Pancreas (tissue), 10 donors: ENCODE measurements at regions not wholly inside any gene's neighbourhood (a gene's known extent, or its start where the extent isn't known, plus 50 kb on each side); places are given as distances from the start of the nearest gene placed in this dataset.

Source experiments
- ATAC-seq, 4 donors: fragments of 200-7000 bp; cut with Tn5 transposase; one replicate each; pipeline versions ENCODE4 v1.8.0 to v1.9.1; 2020; ENCODE audit warnings: mild to moderate bottlenecking in 4 of 4, moderate library complexity in 4 of 4
- DNase-seq, 6 donors: peaks; one replicate each; pipeline ENCODE4 v3.0.0-alpha.2; 2020
- FAIRE-seq: peaks from 2 replicates; lab custom pipeline; 2012; peaks lifted over from hg19 to GRCh38; lab: Jason Lieb, UNC
- H3K27ac ChIP-seq, 4 donors: fragments of 200-600 bp; sonication (generic); 1 replicate in 3 of 4; 2 replicates in 1 of 4; pipeline versions ENCODE4 v1.5.0 to v1.8.0; 2020
- H3K27me3 ChIP-seq, 4 donors: fragments of 200-600 bp; one replicate each; pipeline ENCODE4 v1.8.0; 2021
- H3K36me3 ChIP-seq, 3 donors: fragments of 200-600 bp; sonication (generic) in 1 of 3; one replicate each; pipeline versions ENCODE4 v1.5.0 to v1.8.0; 2020 to 2021
- H3K4me1 ChIP-seq, 3 donors: fragments of 200-600 bp; one replicate each; pipeline ENCODE4 v1.8.0; 2021
- H3K4me3 ChIP-seq, 4 donors: fragments of 200-600 bp; sonication (generic) in 2 of 4; one replicate each; pipeline versions ENCODE4 v1.5.0 to v1.8.0; 2020 to 2021
- H3K9me3 ChIP-seq, 4 donors: fragments of 200-600 bp; one replicate each; pipeline ENCODE4 v1.8.0; 2021
- CTCF ChIP-seq, 4 donors: fragments of 200-600 bp; sonication (generic) in 3 of 4; IDR thresholded peaks; one replicate each; pipeline versions ENCODE4 v1.5.0 to v1.8.0; 2021; ENCODE audit warnings: antibody characterized with exemption in 4 of 4
- WGBS, 2 donors: extraction: QIAGEN DNeasy Blood & Tissue Kit; methylation state at CpG; one replicate each; pipeline ENCODE4 v1.1.7; 2013; 5-methylcytosine and 5-hydroxymethylcytosine counted together
- intact Hi-C, 3 donors: fragments of 100-400 bp; cut with DNase I; formaldehyde crosslinking; loops; one replicate each; pipeline versions ENCODE4 v1.11.1 to v1.14.2; 2022
- donor health status: healthy with polysubstance abuse.
- donor health status: DM: no; HTN: no; CAD: no; lungs with moderate emphysema.
- donor health status: DM: no; HTN: no; CAD: no.
- donor health status: control.
- donor health status: control.
- donor health status: Bipolar disorder and iron deficiency.
- donor health status: DM: yes; HTN: yes; CAD: no.
- donor health status: DM: no; HTN: no; CAD: no.
- donor health status: DM: no; HTN: no; CAD: no.
- donor health status: DM: yes; HTN: yes; CAD: no.

GRCh38 chr18:75527848-75528685 is 100.6 kb upstream of the SMIM21 start:
- H3K4me1 ChIP-seq: no peaks in the 10 kb centered on the region
- DNase-seq (no peak), ATAC-seq (no peak), FAIRE-seq (no peak)
- no peaks in the 10 kb centered on the region for H3K27me3 ChIP-seq
- TF ChIP-seq CTCF (IDR thresholded peaks at IDR 0.05): no peak
- H3K36me3 ChIP-seq: no peaks in the 10 kb centered on the region
- no peak overlapping the region for H3K27ac ChIP-seq
- no peaks in the 10 kb centered on the region for H3K9me3 ChIP-seq
- 54 to 69% methylated on average over 6 of the region's 6 CpGs for WGBS, 2 donors
- no peak overlapping the region for H3K4me3 ChIP-seq
- intact Hi-C loops: no loop called here

- intact Hi-C loops: no loop called here
- TF ChIP-seq CTCF (IDR thresholded peaks at IDR 0.05): no peak
- Histone ChIP-seq H3K4me3 (no peak overlapping the region), H3K27me3 (no peaks in the 10 kb centered on the region), H3K4me1 (no peaks in the 10 kb centered on the region), H3K9me3 (no peaks in the 10 kb centered on the region), H3K36me3 (no peaks in the 10 kb centered on the region), H3K27ac (no peak overlapping the region)
- no peak for DNase-seq
- ATAC-seq: no peak
- FAIRE-seq: no peak
- 70 to 82% methylated on average over 6 of the region's 6 CpGs for WGBS, 2 donors
Measured at GRCh38 chr18:75526038-75526437, 98.5 kb upstream of the SMIM21 start.

GRCh38 chr18:75525331-75525730 is 97.8 kb upstream of the SMIM21 start:
- 63 to 72% methylated on average over 7 of the region's 7 CpGs for WGBS, 2 donors
- DNase-seq (no peak), FAIRE-seq (no peak), ATAC-seq (no peak)
- Histone ChIP-seq H3K4me3 (no peak overlapping the region), H3K9me3 (no peaks in the 10 kb centered on the region), H3K27me3 (no peaks in the 10 kb centered on the region), H3K27ac (no peak overlapping the region), H3K4me1 (no peaks in the 10 kb centered on the region), H3K36me3 (no peaks in the 10 kb centered on the region)
- intact Hi-C loops: no loop called here
- no peak for TF ChIP-seq CTCF (IDR thresholded peaks at IDR 0.05)

GRCh38 chr18:75524841-75525240 is 97.3 kb upstream of the SMIM21 start:
- Histone ChIP-seq H3K4me3 (no peak overlapping the region), H3K4me1 (no peaks in the 10 kb centered on the region), H3K27ac (no peak overlapping the region), H3K27me3 (no peaks in the 10 kb centered on the region), H3K9me3 (no peaks in the 10 kb centered on the region), H3K36me3 (no peaks in the 10 kb centered on the region)
- WGBS, 2 donors: 69 to 73% methylated on average over 7 of the region's 7 CpGs
- intact Hi-C loops: no loop called here
- TF ChIP-seq CTCF (IDR thresholded peaks at IDR 0.05): no peak
- no peak for FAIRE-seq
- no peak for DNase-seq
- no peak for ATAC-seq

GRCh38 chr18:75524181-75524580 is 96.7 kb upstream of the SMIM21 start:
- Histone ChIP-seq H3K9me3 (no peaks in the 10 kb centered on the region), H3K27me3 (no peaks in the 10 kb centered on the region), H3K36me3 (no peaks in the 10 kb centered on the region), H3K4me1 (no peaks in the 10 kb centered on the region), H3K4me3 (no peak overlapping the region), H3K27ac (no peak overlapping the region)
- intact Hi-C loops: no loop called here
- whole genome bisulfite sequencing, 2 donors: 79 to 88% methylated on average over 8 of the region's 8 CpGs
- no peak for DNase-seq
- no peak for TF ChIP-seq CTCF (IDR thresholded peaks at IDR 0.05)
- FAIRE-seq: no peak
- ATAC-seq: no peak
